SK-N-MC (cell line): ENCODE measurements at regions not wholly inside any gene's neighbourhood (a gene's known extent, or its start where the extent isn't known, plus 50 kb on each side); places are given as distances from the start of the nearest gene placed in this dataset.

Experiments
- EZH2 ChIP-seq: fragments of 200-600 bp; sonication (generic); IDR thresholded peaks from one replicate; pipeline ENCODE4 v1.6.1; 2017; ENCODE audit warnings: antibody characterized with exemption
- POLR2AphosphoS5 ChIP-seq: IDR thresholded peaks from 2 replicates; pipeline ENCODE4 v1.6.1; 2012; ENCODE audit warnings: mild to moderate bottlenecking, low read depth, low read length, borderline replicate concordance

- TF ChIP-seq EZH2 (no peak), POLR2AphosphoS5 (no peak)
Measured at GRCh38 chr2:200247494-200247893, 59.0 kb upstream of the SPATS2L start.
